AG04450 (cell line): ENCODE measurements at regions not wholly inside any gene's neighbourhood (a gene's known extent, or its start where the extent isn't known, plus 50 kb on each side); places are given as distances from the start of the nearest gene placed in this dataset.

Experiments used
- CTCF ChIA-PET: fragments of 300-600, 350-600 bp; formaldehyde crosslinking; extraction: SDS; loops from one replicate; lab custom pipeline; 2022; ENCODE audit warnings: antibody characterized with exemption, inconsistent platforms; lab: Charles Lee
- POLR2A ChIA-PET: fragments of 350-600 bp; formaldehyde crosslinking; extraction: SDS; loops from one replicate; lab custom pipeline; 2021; ENCODE audit warnings: antibody characterized with exemption, inconsistent platforms; lab: Yijun Ruan, JAX
- DNase-seq: peaks from one replicate; pipeline ENCODE4 v3.0.0-alpha.2; 2011; ENCODE audit warnings: low read depth, low spot score
- H3K27ac ChIP-seq: one replicate; pipeline ENCODE4 v1.5.1; 2012; ENCODE audit warnings: low read depth, low read length, control low read depth
- H3K27me3 ChIP-seq: one replicate; pipeline ENCODE4 v1.6.0; 2012; ENCODE audit warnings: low read length; ENCODE audit not compliant: control insufficient read depth, insufficient read depth
- H3K4me3 ChIP-seq: 2 replicates; pipeline ENCODE4 v1.5.1; 2011; ENCODE audit warnings: mild to moderate bottlenecking, low read depth, low read length, control low read depth
- H3K9me3 ChIP-seq: 2 replicates; pipeline ENCODE4 v1.5.1; 2012; ENCODE audit warnings: low read length; ENCODE audit not compliant: control insufficient read depth, insufficient read depth
- TF ChIP-seq, protein P1 (sequence below): IDR thresholded peaks from 2 replicates; pipeline ENCODE4 v1.5.1; 2011; ENCODE audit warnings: low read depth, low read length, control low read depth, inconsistent platforms

DNA sequence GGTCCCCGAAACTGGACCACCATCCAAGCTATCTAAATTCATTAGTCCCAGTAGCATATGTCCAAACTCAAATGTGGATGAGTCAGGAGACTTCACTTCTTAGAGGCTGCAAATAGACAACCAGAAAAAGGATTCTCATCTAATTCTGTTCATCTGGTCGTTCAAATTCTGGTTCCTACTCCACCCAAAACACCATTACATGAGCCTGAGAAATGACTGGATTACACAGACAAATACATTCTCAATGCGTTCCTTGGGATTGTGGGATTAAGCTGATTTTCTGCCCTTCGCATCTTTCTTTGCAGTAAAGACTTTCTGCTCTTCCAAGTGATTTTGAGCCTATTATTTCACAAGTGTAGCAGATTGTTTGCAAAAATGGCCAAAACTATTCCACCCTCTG, 472.3 kb upstream of the PROK2 start:
- TF ChIP-seq, protein P1, sequence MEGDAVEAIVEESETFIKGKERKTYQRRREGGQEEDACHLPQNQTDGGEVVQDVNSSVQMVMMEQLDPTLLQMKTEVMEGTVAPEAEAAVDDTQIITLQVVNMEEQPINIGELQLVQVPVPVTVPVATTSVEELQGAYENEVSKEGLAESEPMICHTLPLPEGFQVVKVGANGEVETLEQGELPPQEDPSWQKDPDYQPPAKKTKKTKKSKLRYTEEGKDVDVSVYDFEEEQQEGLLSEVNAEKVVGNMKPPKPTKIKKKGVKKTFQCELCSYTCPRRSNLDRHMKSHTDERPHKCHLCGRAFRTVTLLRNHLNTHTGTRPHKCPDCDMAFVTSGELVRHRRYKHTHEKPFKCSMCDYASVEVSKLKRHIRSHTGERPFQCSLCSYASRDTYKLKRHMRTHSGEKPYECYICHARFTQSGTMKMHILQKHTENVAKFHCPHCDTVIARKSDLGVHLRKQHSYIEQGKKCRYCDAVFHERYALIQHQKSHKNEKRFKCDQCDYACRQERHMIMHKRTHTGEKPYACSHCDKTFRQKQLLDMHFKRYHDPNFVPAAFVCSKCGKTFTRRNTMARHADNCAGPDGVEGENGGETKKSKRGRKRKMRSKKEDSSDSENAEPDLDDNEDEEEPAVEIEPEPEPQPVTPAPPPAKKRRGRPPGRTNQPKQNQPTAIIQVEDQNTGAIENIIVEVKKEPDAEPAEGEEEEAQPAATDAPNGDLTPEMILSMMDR: no peak
- no peak for DNase-seq
- H3K27ac ChIP-seq: no peak overlapping the region
- ChIA-PET POLR2A (interaction anchor here (0.6 kb wide), 1 partner anchor 13 kb away, joined by 3 read pairs; no protein-coding TSS in a partner anchor), CTCF (no interaction called here)
- H3K27me3 ChIP-seq: peaks cover 60% of the 10 kb centered on the region
- H3K4me3 ChIP-seq: no peak overlapping the region
- peaks cover 2% of the 10 kb centered on the region for H3K9me3 ChIP-seq

DNA sequence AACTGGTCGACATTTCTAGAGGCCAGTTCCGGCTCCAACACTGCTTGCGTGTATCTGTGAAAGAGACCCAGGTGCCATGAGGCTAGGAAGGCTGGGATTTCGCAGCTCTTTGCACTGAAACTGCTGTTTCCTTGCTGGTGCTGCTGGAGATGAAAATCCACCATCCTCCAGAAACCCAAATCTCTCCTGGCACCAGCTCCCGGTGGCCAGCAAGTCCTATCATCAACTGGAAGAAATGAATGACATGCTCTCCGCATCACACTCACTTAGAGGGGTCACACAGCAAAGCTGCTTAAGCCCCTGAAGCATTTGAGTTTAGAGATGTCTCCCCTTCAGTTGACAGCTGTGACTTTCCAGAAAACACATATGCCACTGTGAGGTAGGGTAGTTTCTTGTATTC, 471.8 kb upstream of the PROK2 start:
- POLR2A ChIA-PET: interaction anchor here (0.6 kb wide), 1 partner anchor 10 kb away, joined by 6 read pairs; no protein-coding TSS in a partner anchor
- TF ChIP-seq, protein P1: no peak
- no peak overlapping the region for H3K4me3 ChIP-seq
- no peak for DNase-seq
- peaks cover 2% of the 10 kb centered on the region for H3K9me3 ChIP-seq
- no peak overlapping the region for H3K27ac ChIP-seq
- CTCF ChIA-PET: no interaction called here
- H3K27me3 ChIP-seq: peaks cover 58% of the 10 kb centered on the region

DNA sequence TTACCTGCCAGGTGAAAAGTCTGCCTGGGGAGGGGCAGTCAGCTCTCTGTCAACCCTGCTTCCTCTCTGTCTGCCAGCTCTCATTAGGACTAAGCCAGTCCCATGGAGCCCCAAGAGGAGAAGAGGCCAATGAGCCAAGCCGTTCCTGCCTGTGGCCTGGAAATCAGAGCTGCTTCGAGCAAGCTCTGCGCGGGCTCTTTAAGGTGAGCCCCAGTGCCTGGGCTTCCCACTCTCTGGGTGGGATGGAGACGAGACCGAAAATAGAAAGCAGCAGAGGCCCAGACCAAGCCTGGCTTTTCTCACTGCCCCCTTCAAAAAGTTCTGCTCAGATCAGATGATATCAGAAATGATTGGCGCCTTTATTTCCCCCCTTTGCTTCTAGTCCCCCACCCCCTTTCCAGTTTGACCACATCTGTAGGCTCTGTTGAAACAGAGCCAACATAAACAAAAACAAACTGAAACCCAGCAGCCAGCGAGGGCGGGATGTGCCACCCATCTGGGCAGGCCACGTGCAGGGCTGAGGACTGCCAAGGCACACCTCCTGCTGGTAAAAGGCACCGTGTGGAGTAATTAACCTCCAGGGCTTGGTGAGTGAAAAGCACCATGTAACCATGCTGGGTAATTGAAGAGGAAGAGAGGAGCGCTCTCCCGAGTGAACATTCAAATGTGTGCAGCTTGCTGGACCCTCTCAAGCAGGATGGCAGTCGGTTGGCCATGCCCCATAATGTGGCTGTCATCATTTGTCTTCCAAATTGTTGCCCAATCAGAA, 471.0 kb upstream of the PROK2 start:
- TF ChIP-seq, protein P1: no peak
- ChIA-PET POLR2A (interaction anchor here (0.5 to 0.6 kb wide), 2 partner anchors 10 to 746 kb away, joined by 6 to 11 read pairs; no protein-coding TSS in a partner anchor), CTCF (interaction anchor here (0.5 kb wide), 1 partner anchor 556 kb away, joined by 3 read pairs; no protein-coding TSS in a partner anchor)
- peaks cover 59% of the 10 kb centered on the region for H3K27me3 ChIP-seq
- H3K27ac ChIP-seq: no peak overlapping the region
- H3K4me3 ChIP-seq: no peak overlapping the region
- H3K9me3 ChIP-seq: peaks cover 2% of the 10 kb centered on the region
- DNase-seq: no peak

DNA sequence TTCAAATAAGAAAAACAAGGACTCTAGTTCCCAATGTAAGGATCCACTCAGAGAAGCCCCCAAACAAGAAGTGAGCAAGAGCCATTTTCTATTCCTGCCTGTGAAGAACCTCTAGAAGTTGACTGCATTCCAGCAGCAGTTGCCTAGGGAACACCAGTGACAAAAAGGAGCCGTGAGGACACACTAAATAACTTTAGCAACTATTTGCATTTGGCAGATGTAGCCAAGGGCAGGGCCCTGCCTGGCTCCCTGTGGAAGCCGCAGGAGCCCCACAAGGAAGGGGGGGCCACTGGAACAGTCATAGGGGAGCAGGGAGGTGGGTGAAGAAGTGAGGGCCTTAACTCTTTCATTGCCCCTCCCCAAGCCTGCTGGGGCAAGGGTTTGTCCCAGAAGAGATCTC, 470.2 kb upstream of the PROK2 start:
- Histone ChIP-seq H3K27me3 (peaks cover 57% of the 10 kb centered on the region), H3K4me3 (no peak overlapping the region), H3K27ac (no peak overlapping the region), H3K9me3 (peaks cover 2% of the 10 kb centered on the region)
- CTCF ChIA-PET: no interaction called here
- no peak for DNase-seq
- TF ChIP-seq, protein P1: no peak
- POLR2A ChIA-PET: no interaction called here

DNA sequence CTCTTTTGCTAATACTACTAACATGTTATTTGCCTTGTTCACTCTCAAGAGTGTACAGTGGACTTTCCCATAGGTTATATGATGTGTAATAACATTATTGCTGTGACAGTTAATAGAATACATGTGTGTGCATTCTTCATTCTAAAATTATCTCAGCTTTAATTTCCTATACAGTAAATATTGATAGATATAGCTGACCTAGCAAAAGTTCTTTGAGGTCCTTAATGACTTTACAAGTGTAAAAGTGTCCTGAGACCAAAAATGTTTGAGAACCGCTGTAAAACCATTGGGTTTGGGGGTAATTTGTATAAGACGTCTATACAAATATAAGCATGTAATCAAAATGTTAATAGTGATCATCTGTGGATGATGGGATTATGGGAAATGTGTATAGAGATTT, 469.5 kb upstream of the PROK2 start:
- POLR2A ChIA-PET: no interaction called here
- H3K27me3 ChIP-seq: peaks cover 54% of the 10 kb centered on the region
- peaks cover 2% of the 10 kb centered on the region for H3K9me3 ChIP-seq
- TF ChIP-seq, protein P1: no peak
- no peak overlapping the region for H3K4me3 ChIP-seq
- DNase-seq: no peak
- CTCF ChIA-PET: no interaction called here
- no peak overlapping the region for H3K27ac ChIP-seq
